Activated CD4-positive, alpha-beta memory T cell treated with anti-CD3 and anti-CD28 coated beads, Interleukin-2, amount 10 ng/mL, durations not matched to agents 7 days and 5 days (primary cell): ENCODE measurements at regions not wholly inside any gene's neighbourhood (a gene's known extent, or its start where the extent isn't known, plus 50 kb on each side); places are given as distances from the start of the nearest gene placed in this dataset.

Experiments used
- CTCF ChIA-PET: fragments of 350-600 bp; sonication (Branson Sonifier 250); formaldehyde crosslinking; loops from one replicate; lab custom pipeline; 2021; ENCODE audit warnings: antibody characterized with exemption, inconsistent platforms; lab: Charles Lee
- POLR2A ChIA-PET: fragments of 350-600 bp; sonication (Branson Sonifier 250); formaldehyde crosslinking; loops from one replicate; lab custom pipeline; 2021; ENCODE audit warnings: antibody characterized with exemption; lab: Charles Lee
- DNase-seq: peaks from one replicate; pipeline ENCODE4 v3.0.0-alpha.2; 2020
- H3K27ac Mint-ChIP-seq: one replicate; pipeline ENCODE4 v1.8.0; 2021; ENCODE audit warnings: mild to moderate bottlenecking, mixed read lengths
- H3K27me3 Mint-ChIP-seq: one replicate; pipeline ENCODE4 v1.8.0; 2021; ENCODE audit warnings: mixed read lengths
- H3K36me3 Mint-ChIP-seq: one replicate; pipeline ENCODE4 v1.8.0; 2021; ENCODE audit warnings: low read depth, mixed read lengths
- H3K4me1 Mint-ChIP-seq: one replicate; pipeline ENCODE4 v1.8.0; 2021; ENCODE audit warnings: mixed read lengths
- H3K4me3 Mint-ChIP-seq: one replicate; pipeline ENCODE4 v1.8.0; 2021; ENCODE audit warnings: mild to moderate bottlenecking, mixed read lengths
- H3K9me3 Mint-ChIP-seq: one replicate; pipeline ENCODE4 v1.8.0; 2021; ENCODE audit warnings: mixed read lengths

GRCh38 chr1:72846476-72847278, 564.3 kb upstream of the NEGR1 start:
- CTCF ChIA-PET: no interaction called here
- DNase-seq: no peak
- Mint-ChIP-seq H3K27ac (no peak overlapping the region), H3K4me3 (no peak overlapping the region), H3K4me1 (no peaks in the 10 kb centered on the region), H3K27me3 (no peaks in the 10 kb centered on the region), H3K36me3 (no peaks in the 10 kb centered on the region), H3K9me3 (peaks cover 4% of the 10 kb centered on the region)
- POLR2A ChIA-PET: no interaction called here

DNA sequence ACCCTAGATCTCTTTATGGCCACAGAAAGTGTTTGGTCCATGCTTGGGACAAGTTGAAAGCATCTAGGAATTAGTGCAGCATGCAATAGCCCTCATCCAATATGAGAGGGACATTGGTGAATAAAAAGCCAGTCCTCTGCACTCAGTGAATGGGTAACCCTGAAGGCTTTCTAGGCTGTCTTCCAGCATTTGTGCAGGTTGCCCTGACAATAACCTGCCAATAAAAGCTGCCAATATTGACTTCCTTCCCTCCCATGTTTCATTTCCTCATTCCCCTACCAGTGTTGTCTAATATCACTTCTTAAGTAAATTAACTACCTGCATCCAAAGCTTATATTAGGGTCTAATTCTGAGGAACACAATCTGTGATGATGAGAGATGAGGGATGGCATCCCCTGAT, 563.6 kb upstream of the NEGR1 start:
- peaks cover 4% of the 10 kb centered on the region for H3K9me3 Mint-ChIP-seq
- CTCF ChIA-PET: no interaction called here
- POLR2A ChIA-PET: no interaction called here

GRCh38 chr1:72845381-72845780, 563.0 kb upstream of the NEGR1 start:
- ChIA-PET POLR2A (no interaction called here), CTCF (no interaction called here)
- H3K27ac Mint-ChIP-seq: no peak overlapping the region
- no peak for DNase-seq
- H3K9me3 Mint-ChIP-seq: peaks cover 4% of the 10 kb centered on the region
- H3K27me3 Mint-ChIP-seq: no peaks in the 10 kb centered on the region
- no peak overlapping the region for H3K4me3 Mint-ChIP-seq
- no peaks in the 10 kb centered on the region for H3K36me3 Mint-ChIP-seq
- no peaks in the 10 kb centered on the region for H3K4me1 Mint-ChIP-seq

More for the DNA sequence above, 563.6 kb upstream of the NEGR1 start:
- H3K4me1 Mint-ChIP-seq: no peaks in the 10 kb centered on the region
- DNase-seq: no peak
- H3K27me3 Mint-ChIP-seq: no peaks in the 10 kb centered on the region
- H3K36me3 Mint-ChIP-seq: no peaks in the 10 kb centered on the region
- no peak overlapping the region for H3K4me3 Mint-ChIP-seq
- no peak overlapping the region for H3K27ac Mint-ChIP-seq

DNA sequence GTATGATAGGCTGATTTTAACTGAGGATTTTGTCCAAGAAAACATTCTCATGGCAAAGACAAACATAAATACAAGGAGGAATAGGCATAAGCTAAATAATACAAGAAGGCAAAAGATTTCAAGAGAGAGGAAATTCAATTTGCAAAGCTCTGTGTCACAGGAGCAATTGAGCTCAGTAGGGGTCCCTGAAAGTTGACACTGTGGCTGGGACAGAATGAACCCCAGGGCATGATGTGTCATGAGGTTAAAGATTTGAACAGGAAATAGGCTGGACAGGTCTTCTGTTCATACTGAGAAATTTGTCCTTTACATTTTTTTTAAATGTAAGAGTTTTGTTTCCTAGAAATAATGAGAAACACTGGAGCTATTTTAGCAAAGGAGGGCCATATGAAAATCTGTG, 555.4 kb upstream of the NEGR1 start:
- DNase-seq: no peak
- H3K27ac Mint-ChIP-seq: no peak overlapping the region
- POLR2A ChIA-PET: no interaction called here

DNA sequence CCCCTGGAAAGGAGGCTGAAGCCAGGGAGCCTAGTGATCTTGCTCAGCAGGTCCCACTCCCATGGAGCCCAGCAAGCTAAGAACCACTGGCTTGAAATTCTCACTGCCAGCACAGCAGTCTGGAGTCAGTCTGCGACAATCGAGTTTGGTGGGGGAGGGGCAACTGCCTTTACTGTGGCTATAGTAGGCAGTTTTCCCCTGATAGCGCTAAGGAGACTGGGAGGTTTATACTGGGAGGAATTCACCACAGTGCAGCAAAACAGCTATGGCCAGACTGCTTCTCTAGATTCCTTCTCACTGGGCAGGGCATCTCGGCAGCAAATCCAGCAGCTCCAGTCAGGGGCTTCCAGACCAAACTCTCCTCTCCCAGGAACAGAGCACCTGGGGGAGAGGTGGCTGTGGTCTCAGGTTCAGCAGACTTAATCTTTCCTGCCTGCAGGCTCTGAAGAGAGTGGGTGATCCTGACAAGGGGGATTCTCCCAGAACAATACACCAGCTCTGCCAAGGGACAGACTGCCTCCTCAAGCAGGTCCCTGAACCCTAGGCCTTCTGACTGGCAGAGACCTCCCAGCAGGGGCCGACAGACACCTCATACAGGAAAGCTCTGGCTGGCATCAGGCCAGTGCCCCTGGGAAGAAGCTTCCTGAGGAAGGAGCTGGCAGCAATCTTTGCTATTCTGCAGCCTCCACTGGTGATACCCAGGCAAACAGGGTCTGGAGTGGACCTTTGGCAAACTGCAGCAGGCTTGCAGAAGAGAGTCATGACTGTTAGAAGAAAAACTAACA, 548.5 kb upstream of the NEGR1 start:
- ChIA-PET CTCF (no interaction called here), POLR2A (no interaction called here)
- H3K36me3 Mint-ChIP-seq: no peaks in the 10 kb centered on the region
- H3K9me3 Mint-ChIP-seq: peaks cover 12% of the 10 kb centered on the region
- H3K27ac Mint-ChIP-seq: no peak overlapping the region
- no peak overlapping the region for H3K4me3 Mint-ChIP-seq
- no peaks in the 10 kb centered on the region for H3K4me1 Mint-ChIP-seq
- H3K27me3 Mint-ChIP-seq: no peaks in the 10 kb centered on the region
- DNase-seq: no peak

More for the DNA sequence above, 555.4 kb upstream of the NEGR1 start:
- Mint-ChIP-seq H3K4me1 (no peaks in the 10 kb centered on the region), H3K36me3 (no peaks in the 10 kb centered on the region), H3K4me3 (no peak overlapping the region), H3K27me3 (no peaks in the 10 kb centered on the region), H3K9me3 (peaks cover 11% of the 10 kb centered on the region)
- CTCF ChIA-PET: no interaction called here

GRCh38 chr1:72827278-72827677, 544.9 kb upstream of the NEGR1 start:
- ChIA-PET POLR2A (no interaction called here), CTCF (no interaction called here)
- no peaks in the 10 kb centered on the region for H3K4me1 Mint-ChIP-seq
- DNase-seq: no peak
- no peak overlapping the region for H3K27ac Mint-ChIP-seq
- peaks cover 13% of the 10 kb centered on the region for H3K9me3 Mint-ChIP-seq
- no peak overlapping the region for H3K4me3 Mint-ChIP-seq
- no peaks in the 10 kb centered on the region for H3K27me3 Mint-ChIP-seq
- no peaks in the 10 kb centered on the region for H3K36me3 Mint-ChIP-seq

GRCh38 chr1:72804541-72804940, 522.2 kb upstream of the NEGR1 start:
- H3K4me1 Mint-ChIP-seq: no peaks in the 10 kb centered on the region
- no peaks in the 10 kb centered on the region for H3K27me3 Mint-ChIP-seq
- H3K9me3 Mint-ChIP-seq: peaks cover 2% of the 10 kb centered on the region
- no peaks in the 10 kb centered on the region for H3K36me3 Mint-ChIP-seq
- DNase-seq: no peak
- ChIA-PET POLR2A (no interaction called here), CTCF (no interaction called here)
- H3K27ac Mint-ChIP-seq: no peak overlapping the region
- no peak overlapping the region for H3K4me3 Mint-ChIP-seq

GRCh38 chr1:72781038-72781437, 498.7 kb upstream of the NEGR1 start:
- ChIA-PET CTCF (no interaction called here), POLR2A (no interaction called here)
- H3K9me3 Mint-ChIP-seq: peaks cover 12% of the 10 kb centered on the region
- no peaks in the 10 kb centered on the region for H3K4me1 Mint-ChIP-seq
- no peaks in the 10 kb centered on the region for H3K36me3 Mint-ChIP-seq
- H3K27ac Mint-ChIP-seq: no peak overlapping the region
- no peak overlapping the region for H3K4me3 Mint-ChIP-seq
- DNase-seq: no peak
- no peaks in the 10 kb centered on the region for H3K27me3 Mint-ChIP-seq

DNA sequence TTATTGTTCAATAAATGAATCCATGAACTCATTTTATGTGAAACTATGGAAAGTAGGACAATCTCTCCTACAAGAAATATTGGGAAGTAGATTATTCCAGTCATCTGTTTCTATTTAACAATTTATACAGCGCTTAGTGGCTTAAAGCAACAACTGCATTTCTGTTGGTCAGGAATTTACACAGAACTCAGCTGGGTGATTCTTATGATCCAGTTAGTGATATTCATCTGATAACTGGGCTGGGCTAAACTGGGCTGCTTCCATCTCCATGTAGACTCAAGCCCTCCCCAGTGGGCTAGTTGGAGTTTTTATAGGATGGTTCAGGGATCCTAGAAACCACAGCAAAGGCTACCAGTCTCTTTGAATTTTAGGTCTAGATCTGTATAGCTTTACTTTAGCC, 497.9 kb upstream of the NEGR1 start:
- H3K4me3 Mint-ChIP-seq: no peak overlapping the region
- H3K9me3 Mint-ChIP-seq: peaks cover 13% of the 10 kb centered on the region
- no peaks in the 10 kb centered on the region for H3K4me1 Mint-ChIP-seq
- H3K36me3 Mint-ChIP-seq: no peaks in the 10 kb centered on the region
- ChIA-PET POLR2A (no interaction called here), CTCF (no interaction called here)
- no peak for DNase-seq
- H3K27me3 Mint-ChIP-seq: no peaks in the 10 kb centered on the region
- H3K27ac Mint-ChIP-seq: no peak overlapping the region

- Mint-ChIP-seq H3K4me1 (no peaks in the 10 kb centered on the region), H3K9me3 (peaks cover 15% of the 10 kb centered on the region), H3K27me3 (no peaks in the 10 kb centered on the region), H3K27ac (no peak overlapping the region), H3K36me3 (no peaks in the 10 kb centered on the region), H3K4me3 (no peak overlapping the region)
- DNase-seq: no peak
- CTCF ChIA-PET: no interaction called here
- POLR2A ChIA-PET: no interaction called here
These were observed 495.6 kb upstream of the NEGR1 start for GRCh38 chr1:72777918-72778317.

- Mint-ChIP-seq H3K9me3 (peaks cover 6% of the 10 kb centered on the region), H3K27me3 (no peaks in the 10 kb centered on the region), H3K4me1 (no peaks in the 10 kb centered on the region), H3K4me3 (no peak overlapping the region), H3K36me3 (no peaks in the 10 kb centered on the region), H3K27ac (no peak overlapping the region)
- ChIA-PET CTCF (no interaction called here), POLR2A (no interaction called here)
- no peak for DNase-seq
These were observed 481.1 kb upstream of the NEGR1 start for GRCh38 chr1:72763481-72763880.

GRCh38 chr1:72759486-72759885, 477.1 kb upstream of the NEGR1 start:
- POLR2A ChIA-PET: no interaction called here

DNA sequence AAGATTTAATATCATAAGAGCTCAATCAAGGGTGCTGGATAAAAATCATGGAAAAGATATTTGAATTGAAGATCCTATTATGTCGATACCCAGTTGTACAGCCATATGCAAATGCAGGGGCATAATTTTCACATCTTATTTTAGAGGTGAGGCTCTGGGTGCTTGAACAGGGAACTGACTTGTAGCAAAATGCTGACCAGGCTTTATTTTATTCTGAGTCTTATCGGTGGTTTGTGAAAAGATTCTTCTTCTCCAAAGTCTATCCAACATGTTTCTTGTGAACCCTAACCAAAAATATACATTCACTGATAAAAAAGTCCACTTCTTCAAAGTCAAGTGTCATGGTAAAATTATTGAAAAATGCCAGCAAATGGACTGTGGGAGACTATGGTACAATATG, 475.5 kb upstream of the NEGR1 start:
- DNase-seq: no peak
- peaks cover 6% of the 10 kb centered on the region for H3K9me3 Mint-ChIP-seq
- no peaks in the 10 kb centered on the region for H3K36me3 Mint-ChIP-seq
- CTCF ChIA-PET: no interaction called here
- no peak overlapping the region for H3K27ac Mint-ChIP-seq
- POLR2A ChIA-PET: no interaction called here
- no peak overlapping the region for H3K4me3 Mint-ChIP-seq
- no peaks in the 10 kb centered on the region for H3K4me1 Mint-ChIP-seq
- H3K27me3 Mint-ChIP-seq: no peaks in the 10 kb centered on the region

More at GRCh38 chr1:72759486-72759885, 477.1 kb upstream of the NEGR1 start:
- Mint-ChIP-seq H3K4me1 (no peaks in the 10 kb centered on the region), H3K4me3 (no peak overlapping the region), H3K27me3 (no peaks in the 10 kb centered on the region), H3K9me3 (peaks cover 6% of the 10 kb centered on the region), H3K36me3 (no peaks in the 10 kb centered on the region), H3K27ac (no peak overlapping the region)
- DNase-seq: no peak
- CTCF ChIA-PET: no interaction called here

DNA sequence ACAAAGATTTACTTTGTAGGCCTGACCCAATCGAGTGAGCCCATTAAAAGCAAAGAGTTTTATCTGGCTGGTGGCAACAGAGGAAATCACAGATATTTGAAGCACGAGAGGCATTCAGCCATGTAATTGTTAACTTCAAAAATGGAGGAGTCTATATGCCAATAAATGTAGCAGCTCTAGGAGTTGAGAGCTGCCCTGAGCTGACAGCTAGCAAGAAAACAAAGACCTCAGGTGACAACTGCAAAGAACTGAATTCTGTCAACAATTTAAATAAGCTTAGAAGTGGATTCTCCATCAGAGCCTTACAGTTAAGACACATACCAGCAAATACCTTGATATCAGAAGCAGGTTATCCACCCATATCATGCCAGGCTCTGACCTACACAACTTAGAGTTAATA, 463.1 kb upstream of the NEGR1 start:
- no peaks in the 10 kb centered on the region for H3K4me1 Mint-ChIP-seq
- CTCF ChIA-PET: no interaction called here
- H3K27ac Mint-ChIP-seq: no peak overlapping the region
- POLR2A ChIA-PET: no interaction called here
- H3K9me3 Mint-ChIP-seq: peaks cover 5% of the 10 kb centered on the region
- H3K36me3 Mint-ChIP-seq: no peaks in the 10 kb centered on the region
- no peak for DNase-seq
- no peak overlapping the region for H3K4me3 Mint-ChIP-seq
- no peaks in the 10 kb centered on the region for H3K27me3 Mint-ChIP-seq
